OCI-LY1 (cell line): ENCODE measurements at regions not wholly inside any gene's neighbourhood (a gene's known extent, or its start where the extent isn't known, plus 50 kb on each side); places are given as distances from the start of the nearest gene placed in this dataset.
"Not testable (repeated sequence)": the region's sequence is repeated elsewhere in the genome, so short reads cannot be mapped to it uniquely, and the experiment has no call there.

ENCODE experiments used
- H2AFZ ChIP-seq: fragments of 200-600 bp; sonication (generic), shearing (Covaris generic); 2 replicates; pipeline ENCODE4 v1.6.0; 2014; ENCODE audit warnings: antibody characterized with exemption, mild to moderate bottlenecking, low read length
- H3F3A ChIP-seq: fragments of 200-600 bp; sonication (generic), shearing (Covaris generic); 2 replicates; pipeline ENCODE4 v1.6.0; 2014; ENCODE audit warnings: mild to moderate bottlenecking, antibody characterized with exemption, low read length, moderate library complexity; ENCODE audit not compliant: insufficient read depth
- H3K27ac ChIP-seq: fragments of 200-600 bp; sonication (generic); 2 replicates; pipeline ENCODE4 v1.5.1; 2014; ENCODE audit warnings: low read length, mixed run types, mild to moderate bottlenecking, low read depth; ENCODE audit not compliant: poor library complexity, severe bottlenecking
- H3K27me3 ChIP-seq: fragments of 200-600 bp; sonication (generic); 2 replicates; pipeline ENCODE4 v1.6.0; 2014; ENCODE audit warnings: antibody characterized with exemption, mild to moderate bottlenecking, low read length, moderate library complexity; ENCODE audit not compliant: insufficient read depth
- H3K36me3 ChIP-seq: fragments of 200-600 bp; sonication (generic); 2 replicates; pipeline ENCODE4 v1.6.1; 2014; ENCODE audit warnings: mild to moderate bottlenecking, antibody characterized with exemption, low read length, moderate library complexity, mixed read lengths; ENCODE audit not compliant: insufficient read depth
- H3K4me1 ChIP-seq: fragments of 200-600 bp; sonication (generic); 2 replicates; pipeline ENCODE4 v1.5.1; 2014; ENCODE audit warnings: mild to moderate bottlenecking, low read length, moderate library complexity; ENCODE audit not compliant: insufficient read depth, severe bottlenecking
- H3K4me2 ChIP-seq: fragments of 200-600 bp; sonication (generic), shearing (Covaris generic); 2 replicates; pipeline ENCODE4 v1.6.1; 2014; ENCODE audit warnings: low read length
- H3K4me3 ChIP-seq: fragments of 200-600 bp; sonication (generic); 2 replicates; pipeline ENCODE4 v1.5.1; 2014; ENCODE audit warnings: low read length, low read depth, mild to moderate bottlenecking, mixed read lengths; ENCODE audit not compliant: poor library complexity, severe bottlenecking
- H3K79me2 ChIP-seq: fragments of 200-600 bp; shearing (Covaris generic); 2 replicates; pipeline ENCODE4 v1.6.1; 2016; ENCODE audit warnings: mixed run types, low read length, mixed read lengths; ENCODE audit not compliant: insufficient read depth
- H3K9ac ChIP-seq: fragments of 200-600 bp; sonication (generic), shearing (Covaris generic); 2 replicates; pipeline ENCODE4 v1.6.1; 2014; ENCODE audit warnings: mild to moderate bottlenecking, low read length, mixed read lengths
- H3K9me2 ChIP-seq: fragments of 200-600 bp; sonication (generic), shearing (Covaris generic); 2 replicates; pipeline ENCODE4 v1.6.1; 2014; ENCODE audit warnings: low read depth, mild to moderate bottlenecking, low read length, mixed read lengths
- H3K9me3 ChIP-seq: fragments of 200-600 bp; shearing (Covaris generic); 2 replicates; pipeline ENCODE4 v1.6.1; 2014; ENCODE audit warnings: low read length, mixed read lengths
- H4K20me1 ChIP-seq: fragments of 200-600 bp; sonication (generic), shearing (Covaris generic); 2 replicates; pipeline ENCODE4 v1.6.0; 2016; ENCODE audit warnings: mild to moderate bottlenecking, low read length; ENCODE audit not compliant: insufficient read depth
- EZH2 ChIP-seq: fragments of 200-600 bp; sonication (generic), shearing (Covaris generic); IDR thresholded peaks from 2 replicates; pipeline ENCODE4 v1.8.0; 2017; ENCODE audit warnings: borderline replicate concordance, mixed run types, mild to moderate bottlenecking, antibody characterized with exemption, low read length, moderate library complexity, mixed read lengths
- TF ChIP-seq, protein P1 (sequence below): fragments of 200-600 bp; sonication (generic), shearing (Covaris generic); IDR thresholded peaks from 2 replicates; pipeline ENCODE4 v1.5.1; 2017; ENCODE audit warnings: mild to moderate bottlenecking, antibody characterized with exemption, low read length, moderate library complexity, mixed read lengths

DNA sequence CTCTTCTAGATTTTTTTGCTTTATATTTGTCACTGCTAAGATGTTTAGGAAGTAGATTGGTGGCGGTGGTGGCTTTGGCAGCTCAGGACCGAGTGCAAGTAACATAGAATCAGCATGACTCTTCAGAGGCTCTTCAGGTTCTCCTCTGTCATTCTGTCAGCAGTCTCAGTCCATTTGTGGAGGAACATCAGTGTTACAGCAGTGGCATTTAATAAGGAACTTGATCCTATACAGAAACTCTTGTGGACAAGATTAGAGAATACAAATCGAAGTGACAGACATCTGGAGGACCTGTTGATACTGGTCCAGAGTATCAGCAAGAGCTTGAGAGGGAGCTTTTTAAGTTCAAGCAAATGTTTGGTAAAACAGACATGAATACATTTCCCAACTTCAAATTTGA, 82.2 kb upstream of the GNAZ start:
- Histone ChIP-seq H3K4me2 (no peak overlapping the region), H3F3A (no peaks in the 10 kb centered on the region), H3K36me3 (no peaks in the 10 kb centered on the region), H3K27me3 (peaks cover 7% of the 10 kb centered on the region; the same call in 1 of the 2 replicates), H3K4me1 (no peaks in the 10 kb centered on the region), H3K9me3 (no peaks in the 10 kb centered on the region), H3K9me2 (no peaks in the 10 kb centered on the region), H4K20me1 (no peaks in the 10 kb centered on the region), H3K79me2 (no peaks in the 10 kb centered on the region), H2AFZ (no peak overlapping the region), H3K4me3 (no peak overlapping the region), H3K9ac (no peak overlapping the region), H3K27ac (no peak overlapping the region)
- no peak for TF ChIP-seq EZH2
- TF ChIP-seq, protein P1, sequence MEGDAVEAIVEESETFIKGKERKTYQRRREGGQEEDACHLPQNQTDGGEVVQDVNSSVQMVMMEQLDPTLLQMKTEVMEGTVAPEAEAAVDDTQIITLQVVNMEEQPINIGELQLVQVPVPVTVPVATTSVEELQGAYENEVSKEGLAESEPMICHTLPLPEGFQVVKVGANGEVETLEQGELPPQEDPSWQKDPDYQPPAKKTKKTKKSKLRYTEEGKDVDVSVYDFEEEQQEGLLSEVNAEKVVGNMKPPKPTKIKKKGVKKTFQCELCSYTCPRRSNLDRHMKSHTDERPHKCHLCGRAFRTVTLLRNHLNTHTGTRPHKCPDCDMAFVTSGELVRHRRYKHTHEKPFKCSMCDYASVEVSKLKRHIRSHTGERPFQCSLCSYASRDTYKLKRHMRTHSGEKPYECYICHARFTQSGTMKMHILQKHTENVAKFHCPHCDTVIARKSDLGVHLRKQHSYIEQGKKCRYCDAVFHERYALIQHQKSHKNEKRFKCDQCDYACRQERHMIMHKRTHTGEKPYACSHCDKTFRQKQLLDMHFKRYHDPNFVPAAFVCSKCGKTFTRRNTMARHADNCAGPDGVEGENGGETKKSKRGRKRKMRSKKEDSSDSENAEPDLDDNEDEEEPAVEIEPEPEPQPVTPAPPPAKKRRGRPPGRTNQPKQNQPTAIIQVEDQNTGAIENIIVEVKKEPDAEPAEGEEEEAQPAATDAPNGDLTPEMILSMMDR = no peak

DNA sequence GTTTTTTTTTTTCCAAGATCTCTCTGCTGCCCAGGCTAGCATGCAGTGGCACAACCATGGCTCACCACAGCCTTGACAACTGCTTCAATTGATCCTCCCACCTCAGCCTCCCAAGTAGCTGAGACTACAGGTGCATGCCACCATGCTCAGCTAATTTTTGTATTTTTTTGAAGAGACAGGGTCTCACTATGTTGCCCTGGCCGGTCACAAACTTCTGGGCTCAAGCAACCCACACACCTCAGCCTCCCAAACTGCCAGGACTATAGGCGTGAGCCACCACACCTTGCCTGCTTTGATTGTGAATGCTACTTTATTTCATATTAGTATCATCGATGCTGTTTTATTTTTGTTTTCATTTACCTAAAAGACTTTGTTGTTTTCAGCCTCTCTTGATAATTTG, 81.5 kb upstream of the GNAZ start:
- Histone ChIP-seq H3K9ac (no peak overlapping the region), H3K9me3 (no peaks in the 10 kb centered on the region), H3K4me1 (no peaks in the 10 kb centered on the region), H3K4me3 (no peak overlapping the region), H3K79me2 (no peaks in the 10 kb centered on the region), H3K36me3 (no peaks in the 10 kb centered on the region), H3K9me2 (no peaks in the 10 kb centered on the region), H4K20me1 (no peaks in the 10 kb centered on the region), H3K27ac (no peak overlapping the region), H3F3A (no peaks in the 10 kb centered on the region), H3K27me3 (peaks cover 7% of the 10 kb centered on the region; the same call in 1 of the 2 replicates), H2AFZ (no peak overlapping the region), H3K4me2 (no peak overlapping the region)
- TF ChIP-seq EZH2 = no peak
- TF ChIP-seq, protein P1 = no peak

DNA sequence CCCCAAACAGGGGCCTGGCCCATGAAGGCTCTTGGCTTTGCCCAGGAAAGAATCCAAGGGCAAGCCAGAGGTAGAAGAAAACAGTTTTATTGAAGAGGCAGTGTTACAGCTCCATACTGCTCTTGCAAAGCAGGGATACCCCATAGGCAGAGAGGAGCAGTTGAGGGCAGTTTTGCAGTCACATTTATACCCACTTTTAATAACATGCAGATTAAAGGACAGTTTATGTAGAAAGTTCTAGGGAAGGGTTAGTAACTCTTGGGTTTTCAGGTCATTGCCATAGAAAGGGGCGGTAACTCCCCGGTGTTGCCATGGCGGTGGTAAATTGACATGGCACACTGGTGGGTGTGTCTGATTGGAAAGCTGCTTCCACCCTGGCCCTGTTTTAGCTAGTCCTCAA, 80.5 kb upstream of the GNAZ start:
- H4K20me1 ChIP-seq = no peaks in the 10 kb centered on the region
- H2AFZ ChIP-seq = no peak overlapping the region
- no peaks in the 10 kb centered on the region for H3K9me2 ChIP-seq
- H3K36me3 ChIP-seq = no peaks in the 10 kb centered on the region
- no peak overlapping the region for H3K4me3 ChIP-seq
- peaks cover 3% of the 10 kb centered on the region; the same call in 1 of the 2 replicates for H3K27me3 ChIP-seq
- no peak overlapping the region for H3K4me2 ChIP-seq
- no peaks in the 10 kb centered on the region for H3K4me1 ChIP-seq
- H3K27ac ChIP-seq = no peak overlapping the region
- no peaks in the 10 kb centered on the region for H3F3A ChIP-seq
- H3K79me2 ChIP-seq = no peaks in the 10 kb centered on the region
- H3K9ac ChIP-seq = no peak overlapping the region
- TF ChIP-seq, protein P1 = no peak
- TF ChIP-seq EZH2 = no peak
- H3K9me3 ChIP-seq = no peaks in the 10 kb centered on the region

DNA sequence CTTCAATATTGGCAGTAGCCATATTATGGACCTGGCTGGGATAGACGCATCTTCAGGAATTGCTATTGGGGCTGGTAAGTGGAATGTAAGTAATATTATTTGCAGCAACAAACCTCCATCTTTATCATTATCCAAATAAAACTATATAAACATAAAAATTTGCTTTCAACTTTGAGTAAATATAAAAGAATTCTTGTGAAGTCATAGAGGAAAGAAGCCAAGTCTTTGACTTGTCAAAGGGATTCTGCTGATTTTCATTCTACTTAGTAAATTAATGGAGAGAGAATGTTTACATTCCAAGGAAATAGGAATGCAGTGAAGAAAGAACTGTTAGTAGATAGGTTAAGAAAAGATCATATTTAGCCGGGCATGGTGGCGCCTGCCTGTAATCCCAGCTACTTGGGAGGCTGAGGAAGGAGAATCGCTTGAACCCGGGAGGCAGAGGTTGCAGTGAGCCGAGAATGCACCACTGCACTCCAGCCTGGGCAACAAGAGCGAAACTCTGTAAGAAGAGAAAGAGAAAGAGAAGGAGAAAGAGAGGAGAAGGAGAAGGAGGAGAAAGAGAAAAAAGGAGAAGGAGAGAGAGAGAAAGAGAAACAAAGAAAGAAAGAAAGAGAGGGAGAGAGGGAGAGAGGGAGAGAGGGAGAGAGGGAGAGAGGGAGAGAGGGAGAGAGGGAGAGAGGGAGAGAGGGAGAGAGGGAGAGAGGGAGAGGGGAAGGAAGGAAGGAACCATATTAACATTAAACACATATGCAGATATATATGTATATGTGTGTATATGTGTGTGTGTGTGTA, 79.4 kb upstream of the GNAZ start:
- not testable (repeated sequence) for H4K20me1 ChIP-seq, H2AFZ ChIP-seq, H3K27me3 ChIP-seq, H3K4me3 ChIP-seq, H3K4me2 ChIP-seq, H3K9me2 ChIP-seq, H3K9ac ChIP-seq, H3K79me2 ChIP-seq, H3K36me3 ChIP-seq, H3K4me1 ChIP-seq, H3K9me3 ChIP-seq, H3K27ac ChIP-seq, H3F3A ChIP-seq
